Spinal cord (tissue), 9 donors: ENCODE measurements at regions not wholly inside any gene's neighbourhood (a gene's known extent, or its start where the extent isn't known, plus 50 kb on each side); places are given as distances from the start of the nearest gene placed in this dataset.

Experiments
- DNase-seq, 6 donors: peaks; one replicate each; pipeline versions ENCODE4 v3.0.0 to v3.0.0-alpha.2; 2013 to 2015; ENCODE audit warnings: low spot score in 6 of 6, low read depth in 4 of 6
- H3K27ac ChIP-seq: one replicate; pipeline ENCODE4 v1.5.1; 2013; ENCODE audit warnings: low read depth, low read length, control low read depth
- H3K27me3 ChIP-seq: one replicate; pipeline ENCODE4 v1.6.1; 2013; ENCODE audit warnings: low read length; ENCODE audit not compliant: control insufficient read depth, insufficient read depth
- H3K36me3 ChIP-seq: one replicate; pipeline ENCODE4 v1.6.1; 2013; ENCODE audit warnings: low read length; ENCODE audit not compliant: control insufficient read depth, insufficient read depth
- H3K4me1 ChIP-seq: one replicate; pipeline ENCODE4 v1.6.1; 2013; ENCODE audit warnings: low read length; ENCODE audit not compliant: control insufficient read depth, insufficient read depth
- H3K4me3 ChIP-seq: one replicate; pipeline ENCODE4 v1.5.1; 2013; ENCODE audit warnings: low read depth, low read length, control low read depth
- H3K9me3 ChIP-seq: one replicate; pipeline ENCODE4 v1.6.1; 2013; ENCODE audit warnings: low read length; ENCODE audit not compliant: control insufficient read depth, insufficient read depth
- WGBS: methylation state at CpG from one replicate; pipeline ENCODE4 v1.1.5; 2013; ENCODE audit warnings: missing lambda C conversion rate; ENCODE audit not compliant: insufficient coverage; 5-methylcytosine and 5-hydroxymethylcytosine counted together
- donor health status: healthy.

DNA sequence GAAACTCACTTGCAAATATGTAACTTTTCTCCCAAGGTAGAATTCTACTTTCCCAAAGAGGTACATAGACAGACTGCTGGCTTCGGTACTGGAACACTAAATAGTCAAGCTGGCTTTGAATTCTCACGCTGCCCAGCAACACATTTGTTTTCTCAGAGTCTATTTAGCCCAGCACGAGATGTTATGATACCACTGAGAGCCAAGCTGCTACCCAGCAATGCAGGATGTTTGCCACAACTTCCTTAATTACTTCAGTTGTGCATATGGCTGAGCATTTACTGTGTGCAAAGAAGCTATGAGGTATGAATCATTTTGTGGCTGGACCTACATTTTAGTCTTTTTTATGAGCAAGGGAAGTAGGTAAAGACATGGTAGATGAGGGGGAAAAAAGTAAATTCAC, 793.2 kb downstream of the PLA2G4A start:
- Histone ChIP-seq H3K4me3 (no peak overlapping the region), H3K4me1 (no peaks in the 10 kb centered on the region), H3K36me3 (no peaks in the 10 kb centered on the region), H3K27me3 (no peaks in the 10 kb centered on the region), H3K9me3 (no peaks in the 10 kb centered on the region), H3K27ac (no peak overlapping the region)
- WGBS = 16% methylated on average over 3 of the region's 3 CpGs
- DNase-seq = peak in 5 of 6 donors; percentile 11 to 82 (median 45)

DNA sequence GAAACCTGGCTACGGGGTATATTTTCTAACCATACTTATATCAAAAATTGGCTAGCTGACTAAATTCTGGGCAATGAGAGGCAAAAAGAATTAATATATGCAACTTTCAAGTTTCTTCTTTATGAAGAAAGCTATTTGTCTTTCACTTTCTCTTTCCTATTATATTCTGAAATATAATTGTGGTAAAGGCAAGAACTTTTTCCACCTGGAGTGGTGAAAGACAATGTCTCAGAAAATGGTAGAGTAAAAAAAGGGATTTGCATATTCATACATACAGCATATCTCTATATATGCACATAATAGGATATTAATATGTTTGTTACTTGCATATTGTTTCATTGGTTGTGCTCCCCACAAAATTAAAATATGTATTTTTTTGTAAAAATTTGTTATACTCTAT, 793.8 kb downstream of the PLA2G4A start:
- H3K4me1 ChIP-seq = no peaks in the 10 kb centered on the region
- H3K9me3 ChIP-seq = no peaks in the 10 kb centered on the region
- no peak overlapping the region for H3K27ac ChIP-seq
- no CpG with 5 or more reads among the region's 1 CpG for WGBS
- no peaks in the 10 kb centered on the region for H3K36me3 ChIP-seq
- no peaks in the 10 kb centered on the region for H3K27me3 ChIP-seq
- H3K4me3 ChIP-seq = no peak overlapping the region
- DNase-seq = no peak

GRCh38 chr1:187624812-187625545, 796.2 kb downstream of the PLA2G4A start:
- no peak for DNase-seq
- Histone ChIP-seq H3K4me1 (no peaks in the 10 kb centered on the region), H3K4me3 (no peak overlapping the region), H3K36me3 (no peaks in the 10 kb centered on the region), H3K27ac (no peak overlapping the region), H3K27me3 (no peaks in the 10 kb centered on the region), H3K9me3 (no peaks in the 10 kb centered on the region)
- WGBS = 50% methylated on average over 1 of the region's 2 CpGs

DNA sequence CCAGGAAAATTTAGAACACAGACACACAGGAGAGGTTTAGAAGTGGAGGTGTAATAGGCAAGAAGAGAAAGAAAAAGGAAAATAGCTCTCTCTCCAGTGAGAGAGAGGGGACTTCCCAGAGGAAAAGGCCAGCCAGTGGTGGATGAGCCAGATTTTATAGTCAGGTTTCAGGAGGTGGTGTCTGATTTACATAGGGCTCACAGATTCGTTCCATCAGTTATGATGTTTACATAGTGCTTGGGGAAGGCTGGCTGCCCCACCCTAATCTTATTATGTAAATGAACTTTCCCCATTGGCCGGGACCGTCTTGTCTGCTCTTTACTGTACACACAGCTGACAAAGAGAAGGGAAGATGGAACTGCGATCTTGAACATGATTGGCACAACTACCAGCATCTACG, 797.3 kb downstream of the PLA2G4A start:
- DNase-seq = no peak
- Histone ChIP-seq H3K27me3 (no peaks in the 10 kb centered on the region), H3K36me3 (no peaks in the 10 kb centered on the region), H3K4me1 (no peaks in the 10 kb centered on the region), H3K4me3 (no peak overlapping the region), H3K27ac (no peak overlapping the region), H3K9me3 (no peaks in the 10 kb centered on the region)
- WGBS = no CpG with 5 or more reads among the region's 5 CpGs

DNA sequence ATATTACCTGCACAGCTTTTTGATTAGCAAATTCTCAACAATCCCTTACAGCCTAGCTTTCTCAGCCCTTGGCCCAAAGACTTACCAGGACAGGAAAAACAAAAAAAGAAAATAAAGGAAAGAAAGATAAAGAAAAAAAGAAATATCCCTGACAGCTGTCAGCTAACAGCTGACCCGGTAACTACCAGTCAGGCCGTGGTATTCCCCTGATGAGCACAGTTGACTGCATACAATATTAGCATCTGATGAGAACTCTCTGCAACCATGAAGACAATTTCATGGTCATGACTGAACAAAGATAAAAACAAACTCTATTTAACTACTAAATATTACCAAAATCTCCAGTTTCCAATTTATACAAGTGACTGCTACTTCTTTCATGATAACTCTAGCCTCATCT, 798.8 kb downstream of the PLA2G4A start:
- no peaks in the 10 kb centered on the region for H3K4me1 ChIP-seq
- H3K4me3 ChIP-seq = no peak overlapping the region
- no CpG with 5 or more reads among the region's 2 CpGs for WGBS
- H3K9me3 ChIP-seq = no peaks in the 10 kb centered on the region
- no peak overlapping the region for H3K27ac ChIP-seq
- H3K27me3 ChIP-seq = no peaks in the 10 kb centered on the region
- DNase-seq = no peak
- H3K36me3 ChIP-seq = no peaks in the 10 kb centered on the region

- Histone ChIP-seq H3K9me3 (no peaks in the 10 kb centered on the region), H3K27me3 (no peaks in the 10 kb centered on the region), H3K4me1 (no peaks in the 10 kb centered on the region), H3K27ac (no peak overlapping the region), H3K36me3 (no peaks in the 10 kb centered on the region), H3K4me3 (no peak overlapping the region)
- DNase-seq = no peak
Observed at GRCh38 chr1:187629075-187629474, 800.3 kb downstream of the PLA2G4A start.

DNA sequence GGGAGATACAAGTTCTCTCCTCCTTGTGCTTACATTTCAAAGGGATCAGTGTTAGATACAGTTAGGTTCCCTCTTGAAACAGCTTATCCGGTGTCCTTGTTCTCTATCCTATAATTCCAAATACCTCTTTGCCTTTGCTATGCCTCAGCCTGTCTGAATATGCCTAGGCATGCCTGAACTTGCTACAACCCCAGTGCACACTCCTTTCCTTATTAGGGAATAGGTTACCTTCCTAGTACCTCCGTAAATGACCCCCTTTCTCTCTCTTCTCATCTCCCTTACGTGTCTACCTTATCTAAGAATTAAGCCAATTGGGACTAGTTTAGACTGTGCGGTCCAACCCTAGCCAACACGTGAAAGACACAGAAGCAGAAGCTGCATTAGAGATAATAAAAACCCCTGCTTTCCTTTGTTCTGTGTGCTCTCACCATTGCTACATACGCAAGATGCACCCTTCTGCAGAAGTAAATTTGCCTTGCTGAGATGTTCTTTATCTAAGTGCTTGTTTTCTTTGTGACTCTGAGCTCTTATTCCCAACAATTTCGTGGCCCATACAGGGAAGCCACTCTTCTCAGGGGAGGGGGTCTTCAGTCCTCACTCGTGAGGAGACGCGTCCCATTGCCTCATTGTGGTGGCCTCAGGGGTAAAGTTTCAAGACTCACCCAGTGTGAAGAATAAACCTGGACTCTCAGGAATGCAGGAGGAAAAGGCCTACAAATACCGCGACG, 802.1 kb downstream of the PLA2G4A start:
- H3K4me1 ChIP-seq = peaks cover 3% of the 10 kb centered on the region
- H3K4me3 ChIP-seq = no peak overlapping the region
- H3K9me3 ChIP-seq = no peaks in the 10 kb centered on the region
- no peaks in the 10 kb centered on the region for H3K36me3 ChIP-seq
- H3K27me3 ChIP-seq = no peaks in the 10 kb centered on the region
- DNase-seq = no peak
- 94% methylated on average over 10 of the region's 13 CpGs for WGBS
- no peak overlapping the region for H3K27ac ChIP-seq

- no peak for DNase-seq
- Histone ChIP-seq H3K27ac (no peak overlapping the region), H3K9me3 (no peaks in the 10 kb centered on the region), H3K36me3 (no peaks in the 10 kb centered on the region), H3K4me1 (peaks cover 3% of the 10 kb centered on the region), H3K27me3 (no peaks in the 10 kb centered on the region), H3K4me3 (no peak overlapping the region)
- WGBS = 92% methylated on average over 5 of the region's 5 CpGs
Observed at GRCh38 chr1:187631381-187631675, 802.6 kb downstream of the PLA2G4A start.

DNA sequence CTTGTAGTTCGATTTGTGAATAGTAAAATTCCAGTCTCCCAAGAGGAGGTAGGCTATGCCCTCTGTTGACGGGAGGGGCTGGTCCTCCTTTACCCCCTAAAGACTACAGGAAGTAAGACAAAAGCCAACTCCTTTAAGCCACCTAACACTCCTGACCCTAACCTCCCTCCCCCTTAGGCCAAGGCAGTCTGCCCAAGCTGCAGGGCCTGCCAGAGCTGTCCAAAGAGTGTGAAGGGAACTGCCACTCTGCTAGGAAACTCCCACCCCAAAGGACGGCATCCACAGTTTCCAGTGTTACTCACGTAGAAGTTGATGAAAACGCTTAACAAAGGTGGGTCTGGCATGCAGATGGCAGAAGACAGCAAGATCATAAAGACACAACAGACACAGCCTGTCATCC, 803.2 kb downstream of the PLA2G4A start:
- DNase-seq = no peak
- WGBS = 56% methylated on average over 3 of the region's 5 CpGs
- H3K27me3 ChIP-seq = no peaks in the 10 kb centered on the region
- H3K36me3 ChIP-seq = no peaks in the 10 kb centered on the region
- H3K4me3 ChIP-seq = no peak overlapping the region
- peaks cover 3% of the 10 kb centered on the region for H3K4me1 ChIP-seq
- no peak overlapping the region for H3K27ac ChIP-seq
- H3K9me3 ChIP-seq = no peaks in the 10 kb centered on the region

DNA sequence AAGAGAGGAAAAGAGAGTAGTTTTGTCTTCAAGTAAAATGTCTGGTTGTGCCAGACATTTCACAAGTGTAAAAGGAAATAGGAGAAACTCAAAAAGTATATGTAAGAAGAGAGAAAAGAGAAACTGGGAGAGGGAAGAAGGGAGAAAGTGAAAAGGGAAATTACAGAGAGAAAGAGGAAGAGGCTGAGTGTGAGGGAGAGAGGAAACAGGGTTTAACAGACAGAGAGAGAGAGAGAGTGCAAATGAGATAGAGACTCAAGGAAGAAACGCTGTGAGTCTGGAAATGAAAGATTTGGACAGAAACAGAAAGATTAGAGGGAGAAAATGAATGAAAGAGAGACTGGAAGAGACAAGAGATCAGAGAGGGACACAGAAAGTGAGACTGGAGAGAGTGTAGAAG, 806.2 kb downstream of the PLA2G4A start:
- H3K9me3 ChIP-seq = no peaks in the 10 kb centered on the region
- H3K27me3 ChIP-seq = no peaks in the 10 kb centered on the region
- no peak overlapping the region for H3K4me3 ChIP-seq
- H3K36me3 ChIP-seq = no peaks in the 10 kb centered on the region
- no peak overlapping the region for H3K27ac ChIP-seq
- WGBS = 80% methylated on average over 1 of the region's 1 CpG
- H3K4me1 ChIP-seq = peaks cover 3% of the 10 kb centered on the region
- no peak for DNase-seq
